Keratinocyte (primary cell): ENCODE measurements at regions not wholly inside any gene's neighbourhood (a gene's known extent, or its start where the extent isn't known, plus 50 kb on each side); places are given as distances from the start of the nearest gene placed in this dataset.
A peak's percentile ranks its signal among the peaks of the same experiment; 100 is the strongest.

Experiments
- DNase-seq: peaks from one replicate; pipeline ENCODE4 v3.0.0-alpha.2; 2011; ENCODE audit warnings: low read depth, missing footprints, low spot score
- FAIRE-seq: peaks from 2 replicates; lab custom pipeline; 2011; peaks lifted over from hg19 to GRCh38; lab: Jason Lieb, UNC
- H2AFZ ChIP-seq: 2 replicates; pipeline ENCODE4 v1.6.0; 2012; ENCODE audit warnings: low read length, control low read depth, inconsistent platforms; ENCODE audit not compliant: control insufficient read depth
- H3K27ac ChIP-seq: 2 replicates; pipeline ENCODE4 v1.5.1; 2011; ENCODE audit warnings: low read length; ENCODE audit not compliant: control insufficient read depth, insufficient read depth
- H3K27me3 ChIP-seq: 3 replicates; pipeline ENCODE4 v1.6.0; 2011; ENCODE audit warnings: low read length; ENCODE audit not compliant: control insufficient read depth, insufficient read depth; ENCODE audit errors: extremely low read depth
- H3K36me3 ChIP-seq, 2 experiments: 2 replicates in 1 of 2; 3 replicates in 1 of 2; pipeline ENCODE4 v1.5.1; 2011; ENCODE audit warnings: low read length in 2 of 2, mild to moderate bottlenecking in 1 of 2; ENCODE audit not compliant: control insufficient read depth in 2 of 2, insufficient read depth in 2 of 2; ENCODE audit errors: extremely low read depth in 1 of 2
- H3K4me1 ChIP-seq: 3 replicates; pipeline ENCODE4 v1.5.1; 2011; ENCODE audit warnings: low read length; ENCODE audit not compliant: control insufficient read depth, insufficient read depth; ENCODE audit errors: extremely low read depth
- H3K4me2 ChIP-seq: 3 replicates; pipeline ENCODE4 v1.6.0; 2011; ENCODE audit warnings: low read depth, low read length; ENCODE audit not compliant: control insufficient read depth, insufficient read depth; ENCODE audit errors: extremely low read depth
- H3K4me3 ChIP-seq, 3 experiments: fragments of 200-600 bp in 1 of 3; sonication (generic) in 1 of 3; 2 replicates in 2 of 3; 3 replicates in 1 of 3; pipeline ENCODE4 v1.5.1; 2011 to 2016; ENCODE audit warnings: low read length in 3 of 3, mild to moderate bottlenecking in 3 of 3, control low read depth in 2 of 3, inconsistent platforms in 1 of 3, low read depth in 1 of 3, mixed read lengths in 1 of 3, mixed run types in 1 of 3, moderate library complexity in 1 of 3; ENCODE audit not compliant: control insufficient read depth in 2 of 3, insufficient read depth in 2 of 3; ENCODE audit errors: extremely low read depth in 1 of 3
- H3K79me2 ChIP-seq: 2 replicates; pipeline ENCODE4 v1.6.0; 2012; ENCODE audit warnings: low read length; ENCODE audit not compliant: control insufficient read depth, insufficient read depth
- H3K9ac ChIP-seq: 3 replicates; pipeline ENCODE4 v1.6.0; 2011; ENCODE audit warnings: low read length; ENCODE audit not compliant: control insufficient read depth, insufficient read depth; ENCODE audit errors: extremely low read depth
- H3K9me1 ChIP-seq: 3 replicates; pipeline ENCODE4 v1.6.0; 2011; ENCODE audit warnings: low read length; ENCODE audit not compliant: control insufficient read depth, insufficient read depth; ENCODE audit errors: extremely low read depth
- H3K9me3 ChIP-seq: 2 replicates; pipeline ENCODE4 v1.5.1; 2012; ENCODE audit warnings: low read depth, low read length; ENCODE audit not compliant: control insufficient read depth
- H4K20me1 ChIP-seq: 3 replicates; pipeline ENCODE4 v1.6.0; 2011; ENCODE audit warnings: low read length; ENCODE audit not compliant: control insufficient read depth, insufficient read depth; ENCODE audit errors: extremely low read depth
- CTCF ChIP-seq, 3 experiments: IDR thresholded peaks in 1 of 3; conservative IDR thresholded peaks in 1 of 3; optimal IDR thresholded peaks in 1 of 3; 2 replicates in 2 of 3; 3 replicates in 1 of 3; pipeline versions ENCODE3 to v1.5.1; 2011; ENCODE audit warnings: low read length in 3 of 3, mild to moderate bottlenecking in 3 of 3, moderate library complexity in 2 of 3, control low read depth in 1 of 3, inconsistent platforms in 1 of 3; ENCODE audit not compliant: insufficient read depth in 2 of 3; ENCODE audit errors: extremely low read depth in 1 of 3
- EZH2 ChIP-seq: IDR thresholded peaks from one replicate; pipeline ENCODE4 v1.6.1; 2012; ENCODE audit warnings: inconsistent platforms, mild to moderate bottlenecking, low read length, moderate library complexity
- dilution Hi-C: fragments of 300-500 bp; cut with MboI; formaldehyde crosslinking; loops from one replicate; pipeline ENCODE4 v1.7.0; 2020; ENCODE audit warnings: low sequenced_read_pairs; ENCODE audit not compliant: extremely low pct_ligation_motif_present

DNA sequence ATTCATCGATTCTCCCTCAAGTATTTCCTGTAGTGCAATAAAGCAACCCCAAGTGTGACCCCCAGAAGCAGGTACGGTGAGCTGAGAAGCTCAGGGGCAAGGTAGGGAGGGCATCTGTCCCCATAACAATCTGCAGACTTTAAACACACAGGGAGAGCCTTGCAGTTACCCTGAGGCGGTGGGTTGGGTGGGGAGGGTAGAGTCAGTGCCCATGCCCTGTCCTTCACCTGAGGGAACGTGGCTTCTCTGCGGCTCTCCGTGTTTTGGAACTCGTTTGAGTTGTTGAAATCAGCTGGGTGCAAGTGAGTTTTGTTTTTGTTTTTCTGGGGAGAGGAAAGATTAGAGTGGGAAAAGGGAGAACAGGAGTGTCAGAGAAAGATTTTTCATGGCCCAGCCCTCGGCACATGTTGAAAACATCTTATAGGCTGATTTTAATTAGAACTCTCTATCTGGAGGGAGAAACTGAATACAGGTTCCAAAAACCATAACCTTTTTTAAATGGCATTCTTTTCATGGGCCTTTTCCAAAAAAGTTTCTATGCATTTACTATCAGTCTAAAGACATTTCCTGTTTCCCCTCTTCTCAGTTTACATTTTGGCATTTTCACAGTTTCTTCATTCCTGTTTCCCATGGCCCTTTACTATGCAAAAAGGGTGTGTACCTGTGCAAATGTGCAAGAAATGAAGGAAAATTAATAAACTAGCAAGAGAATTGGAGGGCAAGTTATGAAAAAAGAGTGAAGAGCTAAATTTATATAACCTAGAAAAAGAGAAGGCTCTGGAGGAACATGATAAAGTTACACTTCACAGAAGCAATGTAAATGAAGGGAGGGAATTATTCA is 266.5 kb upstream of the VLDLR start:
- no peak for DNase-seq
- no peak overlapping the region for H3K4me2 ChIP-seq
- dilution Hi-C loops, result no loop called here
- TF ChIP-seq EZH2 (no peak), CTCF (optimal IDR thresholded peaks at IDR 0.05 in 1 of 3, IDR thresholded peaks at IDR 0.05 in 1 of 3, conservative IDR thresholded peaks at IDR 0.05 in 1 of 3; ENCODE audit: extremely low read depth in 1 of 3, insufficient read depth in 2 of 3, low read length in 3 of 3) (no peak)
- H3K9me1 ChIP-seq, result no peaks in the 10 kb centered on the region
- no peaks in the 10 kb centered on the region for H3K9me3 ChIP-seq
- FAIRE-seq, result no peak
- peaks cover 2% of the 10 kb centered on the region for H3K4me1 ChIP-seq
- H3K27ac ChIP-seq, result no peak overlapping the region
- no peak overlapping the region for H3K9ac ChIP-seq
- H3K27me3 ChIP-seq, result no peaks in the 10 kb centered on the region
- no peaks in the 10 kb centered on the region for H3K79me2 ChIP-seq
- H4K20me1 ChIP-seq, result no peaks in the 10 kb centered on the region
- H2AFZ ChIP-seq, result peak overlapping the region; percentile 32
- no peaks in the 10 kb centered on the region for H3K36me3 ChIP-seq
- H3K4me3 ChIP-seq, result no peak overlapping the region

- no peaks in the 10 kb centered on the region for H3K9me1 ChIP-seq
- no peak overlapping the region for H3K27ac ChIP-seq
- FAIRE-seq (no peak), DNase-seq (no peak)
- no peaks in the 10 kb centered on the region for H3K27me3 ChIP-seq
- no peak overlapping the region for H3K4me3 ChIP-seq
- H2AFZ ChIP-seq, result no peak overlapping the region
- no peaks in the 10 kb centered on the region for H3K79me2 ChIP-seq
- H4K20me1 ChIP-seq, result no peaks in the 10 kb centered on the region
- no peaks in the 10 kb centered on the region for H3K9me3 ChIP-seq
- H3K36me3 ChIP-seq, result no peaks in the 10 kb centered on the region
- TF ChIP-seq CTCF (optimal IDR thresholded peaks at IDR 0.05 in 1 of 3, IDR thresholded peaks at IDR 0.05 in 1 of 3, conservative IDR thresholded peaks at IDR 0.05 in 1 of 3; ENCODE audit: extremely low read depth in 1 of 3, insufficient read depth in 2 of 3, low read length in 3 of 3) (no peak), EZH2 (no peak)
- no peak overlapping the region for H3K4me2 ChIP-seq
- no peak overlapping the region for H3K9ac ChIP-seq
- peaks cover 2% of the 10 kb centered on the region for H3K4me1 ChIP-seq
- dilution Hi-C loops, result no loop called here
Observed at GRCh38 chr9:2355697-2355983, 265.9 kb upstream of the VLDLR start.
